ENCODE measurements at regions not wholly inside any gene's neighbourhood (a gene's known extent, or its start where the extent isn't known, plus 50 kb on each side); places are given as distances from the start of the nearest gene placed in this dataset.

GRCh38 chr3:28057539-28057938 is 183.9 kb upstream of the CMC1 start:
- TF ChIP-seq CTCF (IDR thresholded peaks at IDR 0.05) (no peak), POLR2A (IDR thresholded peaks at IDR 0.05) (no peak)

Measured in uterus (tissue), 2 donors.